ENCODE measurements at regions not wholly inside any gene's neighbourhood (a gene's known extent, or its start where the extent isn't known, plus 50 kb on each side); places are given as distances from the start of the nearest gene placed in this dataset.
"Not testable (repeated sequence)": the region's sequence is repeated elsewhere in the genome, so short reads cannot be mapped to it uniquely, and the experiment has no call there.

DNA sequence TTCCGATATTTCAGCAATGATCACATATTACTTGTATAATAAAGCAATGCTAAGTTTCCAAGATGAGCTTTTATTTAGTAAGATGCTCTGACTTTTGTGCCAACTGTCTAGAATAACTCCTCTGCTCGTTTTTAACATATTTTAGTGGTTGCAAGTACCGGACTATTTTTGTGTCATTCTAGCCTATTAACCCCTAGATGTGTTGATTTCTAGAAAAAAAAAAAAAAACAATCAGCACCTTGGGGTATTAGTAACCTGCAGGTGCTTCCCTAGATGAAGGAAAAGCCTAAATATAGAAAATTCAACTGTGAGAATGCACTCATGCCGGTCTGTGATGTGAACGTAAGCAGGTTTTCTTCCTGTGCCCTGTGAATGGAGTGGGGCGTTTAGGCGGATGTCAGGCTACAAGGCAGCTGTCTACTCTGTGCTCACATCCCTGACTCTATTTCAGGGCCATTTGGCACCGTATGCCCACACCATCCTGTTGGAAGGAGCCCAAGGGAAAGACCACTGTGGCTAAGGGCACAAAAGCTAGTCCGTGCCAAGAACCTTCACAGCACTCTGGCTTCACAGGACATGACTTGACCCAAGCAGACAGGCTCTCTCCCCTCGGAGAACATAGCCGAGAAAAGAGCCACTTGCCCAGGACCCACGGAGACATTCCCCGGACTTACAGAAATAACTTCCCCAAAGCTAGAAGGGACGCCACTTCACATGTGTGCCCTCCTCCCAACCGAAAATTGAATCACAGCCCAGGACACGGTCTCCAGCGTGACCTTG lies 60.9 kb upstream of the AGAP1 start:
- TF ChIP-seq L3MBTL2 (conservative IDR thresholded peaks at IDR 0.05) (no peak), FOXK2 (IDR thresholded peaks at IDR 0.05) (no peak), TARDBP (IDR thresholded peaks at IDR 0.05) (no peak), HDGF (IDR thresholded peaks at IDR 0.05; ENCODE audit: borderline replicate concordance) (no peak), NFRKB (IDR thresholded peaks at IDR 0.05) (no peak), ELF4 (IDR thresholded peaks at IDR 0.05) (no peak)
- no peak for DNase-seq (ENCODE audit: extremely low spot score)
- ChIA-PET POLR2A (no interaction called here), CTCF (interaction anchor here (1.0 kb wide), 1 partner anchor 161 kb away, joined by 5 read pairs; no protein-coding TSS in a partner anchor)

DNA sequence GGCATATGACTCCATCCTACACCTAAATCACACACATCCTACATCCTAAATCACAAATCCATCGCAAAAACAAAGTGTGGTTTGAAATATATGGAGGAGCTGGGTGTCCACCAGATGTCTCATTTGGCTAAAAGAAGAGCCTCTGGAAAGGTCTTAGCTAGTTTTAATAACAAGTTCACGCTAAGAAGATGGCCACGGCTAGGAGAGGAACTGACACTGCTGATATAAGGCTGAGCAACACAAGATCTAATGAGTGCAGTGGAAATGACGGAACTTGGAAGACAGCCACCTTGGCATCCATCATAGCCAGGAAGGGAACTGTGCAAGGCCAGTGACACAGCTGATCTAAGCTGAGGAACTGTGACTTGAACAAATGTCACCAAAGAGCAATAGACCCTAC lies 60.0 kb upstream of the AGAP1 start:
- ChIA-PET POLR2A (no interaction called here), CTCF (interaction anchor here (1.0 kb wide), 1 partner anchor 160 kb away, joined by 5 read pairs; no protein-coding TSS in a partner anchor)
- DNase-seq (ENCODE audit: extremely low spot score): no peak
- no peak for TF ChIP-seq LEF1 (IDR thresholded peaks at IDR 0.05; ENCODE audit: borderline replicate concordance)
- no peak for TF ChIP-seq NFRKB (IDR thresholded peaks at IDR 0.05)
- no peak for TF ChIP-seq ZNF384 (IDR thresholded peaks at IDR 0.05)
- TF ChIP-seq PKNOX1 (IDR thresholded peaks at IDR 0.05): no peak
- TF ChIP-seq SUZ12 (IDR thresholded peaks at IDR 0.05): no peak
- no peak for TF ChIP-seq BHLHE40 (IDR thresholded peaks at IDR 0.05; ENCODE audit: borderline replicate concordance)
- no peak for TF ChIP-seq TARDBP (IDR thresholded peaks at IDR 0.05)
- TF ChIP-seq L3MBTL2 (conservative IDR thresholded peaks at IDR 0.05): no peak
- TF ChIP-seq ELF4 (IDR thresholded peaks at IDR 0.05): no peak
- TF ChIP-seq FOXA1 (IDR thresholded peaks at IDR 0.05): no peak
- no peak for TF ChIP-seq FOXK2 (IDR thresholded peaks at IDR 0.05)
- TF ChIP-seq CTBP1 (IDR thresholded peaks at IDR 0.05; ENCODE audit: borderline replicate concordance): no peak
- no peak for TF ChIP-seq HDGF (IDR thresholded peaks at IDR 0.05; ENCODE audit: borderline replicate concordance)
- TF ChIP-seq ARNT (IDR thresholded peaks at IDR 0.05): no peak
- TF ChIP-seq SP1 (IDR thresholded peaks at IDR 0.05): no peak

- CTCF ChIA-PET: no interaction called here
- TF ChIP-seq CTBP1 (IDR thresholded peaks at IDR 0.05; ENCODE audit: borderline replicate concordance) (no peak), FOXK2 (IDR thresholded peaks at IDR 0.05) (no peak), HDGF (IDR thresholded peaks at IDR 0.05; ENCODE audit: borderline replicate concordance) (no peak)
Measured at GRCh38 chr2:235439959-235440662, 53.7 kb upstream of the AGAP1 start.

DNA sequence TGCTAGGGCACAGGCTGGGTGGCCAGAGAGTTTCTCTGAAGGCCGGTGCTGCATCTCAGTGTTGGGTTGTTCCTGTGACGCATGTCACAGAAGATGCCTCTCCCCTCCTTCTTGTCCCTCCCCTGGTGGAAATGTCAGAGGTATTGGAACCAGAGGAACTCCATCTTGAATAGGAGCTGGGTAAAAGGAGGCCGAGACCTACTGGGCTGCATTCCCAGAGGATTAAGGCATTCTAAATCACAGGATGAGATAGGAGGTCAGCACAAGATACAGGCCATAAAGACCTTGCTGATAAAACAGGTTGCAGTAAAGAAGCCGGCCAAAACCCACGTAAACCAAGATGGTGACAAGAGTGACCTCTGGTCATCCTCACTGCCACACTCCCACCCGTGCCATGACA lies 50.3 kb upstream of the AGAP1 start:
- POLR2A ChIA-PET; DNase-seq (ENCODE audit: extremely low spot score); CTCF ChIA-PET: not testable (repeated sequence)

More at GRCh38 chr2:235439959-235440662, 53.7 kb upstream of the AGAP1 start:
- DNase-seq (ENCODE audit: extremely low spot score): no peak
- POLR2A ChIA-PET: no interaction called here

Measured in HEK293T (cell line).